CD4-positive, CD25-positive, alpha-beta regulatory T cell (primary cell): ENCODE measurements at regions not wholly inside any gene's neighbourhood (a gene's known extent, or its start where the extent isn't known, plus 50 kb on each side); places are given as distances from the start of the nearest gene placed in this dataset.

ENCODE experiments used
- ATAC-seq, 2 donors: fragments of 150-1000 bp; cut with Tn5 transposase; one replicate each; pipeline ENCODE4 v1.10.0; 2021; ENCODE audit warnings: low read depth in 2 of 2, moderate number of reproducible peaks in 2 of 2, moderate library complexity in 1 of 2
- DNase-seq, 3 donors: peaks; one replicate each; pipeline versions ENCODE4 v3.0.0 to v3.0.0-alpha.2; 2012 to 2022; ENCODE audit warnings: mixed read lengths in 1 of 3
- H3K27ac ChIP-seq: one replicate; pipeline ENCODE4 v1.7.0; 2013; ENCODE audit warnings: mild to moderate bottlenecking, low read length; ENCODE audit not compliant: insufficient read depth, poor library complexity, severe bottlenecking
- H3K27me3 ChIP-seq: one replicate; pipeline ENCODE4 v1.7.0; 2013; ENCODE audit warnings: low read length; ENCODE audit not compliant: control insufficient read depth, insufficient read depth
- H3K36me3 ChIP-seq: one replicate; pipeline ENCODE4 v1.7.0; 2013; ENCODE audit warnings: mild to moderate bottlenecking, low read length, moderate library complexity; ENCODE audit not compliant: control insufficient read depth, insufficient read depth
- H3K4me1 ChIP-seq: 2 replicates; pipeline ENCODE4 v1.7.0; 2013; ENCODE audit warnings: mild to moderate bottlenecking, low read length; ENCODE audit not compliant: insufficient read depth, control insufficient read depth, poor library complexity, severe bottlenecking
- H3K4me3 ChIP-seq: one replicate; pipeline ENCODE4 v1.7.0; 2013; ENCODE audit warnings: low read depth, mild to moderate bottlenecking, low read length, moderate library complexity
- H3K9me3 ChIP-seq, 2 experiments: 1 replicate in 1 of 2; 2 replicates in 1 of 2; pipeline ENCODE4 v1.7.0; 2013; ENCODE audit warnings: low read length in 2 of 2, mild to moderate bottlenecking in 1 of 2, moderate library complexity in 1 of 2; ENCODE audit not compliant: control insufficient read depth in 2 of 2
- H3K27ac Mint-ChIP-seq, 3 donors: one replicate each; pipeline ENCODE4 v1.8.0; 2020 to 2022; ENCODE audit warnings: mild to moderate bottlenecking in 3 of 3, mixed read lengths in 3 of 3, moderate library complexity in 2 of 3
- H3K27me3 Mint-ChIP-seq: one replicate; pipeline ENCODE4 v1.8.0; 2022; ENCODE audit warnings: mild to moderate bottlenecking, mixed read lengths
- H3K36me3 Mint-ChIP-seq: one replicate; pipeline ENCODE4 v1.8.0; 2020; ENCODE audit warnings: mixed read lengths
- H3K4me1 Mint-ChIP-seq, 4 donors: one replicate each; pipeline ENCODE4 v1.8.0; 2020 to 2022; ENCODE audit warnings: mixed read lengths in 4 of 4, mild to moderate bottlenecking in 1 of 4
- H3K4me3 Mint-ChIP-seq, 4 donors: one replicate each; pipeline ENCODE4 v1.8.0; 2020 to 2022; ENCODE audit warnings: mild to moderate bottlenecking in 4 of 4, mixed read lengths in 4 of 4, moderate library complexity in 3 of 4
- H3K9me3 Mint-ChIP-seq, 7 donors: one replicate each; pipeline ENCODE4 v1.8.0; 2020 to 2022; ENCODE audit warnings: mixed read lengths in 7 of 7, mild to moderate bottlenecking in 3 of 7, moderate library complexity in 2 of 7

GRCh38 chr9:3136230-3136629, 292.3 kb upstream of the PUM3 start:
- no peaks in the 10 kb centered on the region for H3K27me3 ChIP-seq
- no peaks in the 10 kb centered on the region for H3K36me3 ChIP-seq
- Mint-ChIP-seq H3K9me3 (peaks cover 0 to 4% (median 0%) of the 10 kb centered on the region in 7 donors), H3K4me1 (no peaks in the 10 kb centered on the region), H3K36me3 (no peaks in the 10 kb centered on the region), H3K27me3 (no peaks in the 10 kb centered on the region), H3K4me3 (no peak overlapping the region), H3K27ac (no peak overlapping the region)
- DNase-seq (no peak), ATAC-seq (no peak)
- H3K27ac ChIP-seq: no peak overlapping the region
- no peaks in the 10 kb centered on the region for H3K4me1 ChIP-seq
- no peaks in the 10 kb centered on the region for H3K9me3 ChIP-seq
- H3K4me3 ChIP-seq: no peak overlapping the region

GRCh38 chr9:3127564-3127963, 283.7 kb upstream of the PUM3 start:
- Histone ChIP-seq H3K36me3 (no peaks in the 10 kb centered on the region), H3K4me1 (no peaks in the 10 kb centered on the region), H3K4me3 (no peak overlapping the region), H3K9me3 (no peaks in the 10 kb centered on the region), H3K27me3 (no peaks in the 10 kb centered on the region), H3K27ac (no peak overlapping the region)
- Mint-ChIP-seq H3K27ac (no peak overlapping the region), H3K4me3 (no peak overlapping the region), H3K27me3 (no peaks in the 10 kb centered on the region), H3K36me3 (no peaks in the 10 kb centered on the region), H3K9me3 (peaks cover 0 to 2% (median 0%) of the 10 kb centered on the region in 7 donors), H3K4me1 (no peaks in the 10 kb centered on the region)
- ATAC-seq (no peak), DNase-seq (no peak)

- H3K4me1 ChIP-seq: no peaks in the 10 kb centered on the region
- no peaks in the 10 kb centered on the region for H3K9me3 ChIP-seq
- H3K36me3 ChIP-seq: no peaks in the 10 kb centered on the region
- Mint-ChIP-seq H3K4me3 (no peak overlapping the region), H3K4me1 (no peaks in the 10 kb centered on the region), H3K27me3 (no peaks in the 10 kb centered on the region), H3K36me3 (no peaks in the 10 kb centered on the region), H3K9me3 (no peaks in the 10 kb centered on the region), H3K27ac (peak overlapping the region in 1 of 3 donors; percentile 7)
- H3K27me3 ChIP-seq: no peaks in the 10 kb centered on the region
- H3K4me3 ChIP-seq: no peak overlapping the region
- DNase-seq (no peak), ATAC-seq (no peak)
- H3K27ac ChIP-seq: no peak overlapping the region
These were observed 281.9 kb upstream of the PUM3 start for GRCh38 chr9:3125602-3126405.

- ATAC-seq (no peak), DNase-seq (no peak)
- Mint-ChIP-seq H3K4me1 (no peaks in the 10 kb centered on the region), H3K27ac (no peak overlapping the region), H3K9me3 (no peaks in the 10 kb centered on the region), H3K27me3 (no peaks in the 10 kb centered on the region), H3K36me3 (no peaks in the 10 kb centered on the region), H3K4me3 (no peak overlapping the region)
- Histone ChIP-seq H3K9me3 (no peaks in the 10 kb centered on the region), H3K36me3 (no peaks in the 10 kb centered on the region), H3K27me3 (no peaks in the 10 kb centered on the region), H3K27ac (no peak overlapping the region), H3K4me3 (no peak overlapping the region), H3K4me1 (no peaks in the 10 kb centered on the region)
These were observed 280.1 kb upstream of the PUM3 start for GRCh38 chr9:3124001-3124400.

GRCh38 chr9:3118081-3118480, 274.2 kb upstream of the PUM3 start:
- Mint-ChIP-seq H3K36me3 (no peaks in the 10 kb centered on the region), H3K9me3 (peaks cover 0 to 20% (median 5%) of the 10 kb centered on the region in 7 donors), H3K4me3 (no peak overlapping the region), H3K4me1 (no peaks in the 10 kb centered on the region), H3K27ac (no peak overlapping the region), H3K27me3 (peaks cover 5% of the 10 kb centered on the region)
- Histone ChIP-seq H3K4me1 (no peaks in the 10 kb centered on the region), H3K36me3 (no peaks in the 10 kb centered on the region), H3K9me3 (peaks cover 0 to 3% of the 10 kb centered on the region in 2 experiments), H3K27me3 (no peaks in the 10 kb centered on the region), H3K27ac (no peak overlapping the region), H3K4me3 (no peak overlapping the region)
- ATAC-seq: no peak
- DNase-seq: no peak

GRCh38 chr9:3099646-3100045, 255.8 kb upstream of the PUM3 start:
- Mint-ChIP-seq H3K36me3 (no peaks in the 10 kb centered on the region), H3K27ac (no peak overlapping the region), H3K9me3 (peaks cover 0 to 2% (median 0%) of the 10 kb centered on the region in 7 donors), H3K4me3 (no peak overlapping the region), H3K4me1 (no peaks in the 10 kb centered on the region), H3K27me3 (no peaks in the 10 kb centered on the region)
- no peak for ATAC-seq
- H3K4me1 ChIP-seq: no peaks in the 10 kb centered on the region
- no peaks in the 10 kb centered on the region for H3K36me3 ChIP-seq
- no peak for DNase-seq
- H3K9me3 ChIP-seq: no peaks in the 10 kb centered on the region
- no peak overlapping the region for H3K27ac ChIP-seq
- no peak overlapping the region for H3K4me3 ChIP-seq
- H3K27me3 ChIP-seq: no peaks in the 10 kb centered on the region

- Mint-ChIP-seq H3K9me3 (peaks cover 0 to 2% (median 0%) of the 10 kb centered on the region in 7 donors), H3K27ac (no peak overlapping the region), H3K36me3 (no peaks in the 10 kb centered on the region), H3K4me3 (no peak overlapping the region), H3K4me1 (no peaks in the 10 kb centered on the region), H3K27me3 (no peaks in the 10 kb centered on the region)
- Histone ChIP-seq H3K27me3 (peaks cover 2% of the 10 kb centered on the region), H3K36me3 (no peaks in the 10 kb centered on the region), H3K9me3 (no peaks in the 10 kb centered on the region), H3K4me3 (no peak overlapping the region), H3K4me1 (no peaks in the 10 kb centered on the region), H3K27ac (no peak overlapping the region)
- ATAC-seq (no peak), DNase-seq (no peak)
These were observed 244.3 kb upstream of the PUM3 start for GRCh38 chr9:3088219-3088618.

- no peaks in the 10 kb centered on the region for H3K4me1 Mint-ChIP-seq
- H3K4me3 ChIP-seq: no peak overlapping the region
- H3K27ac Mint-ChIP-seq: no peak overlapping the region
- H3K27ac ChIP-seq: no peak overlapping the region
- H3K4me3 Mint-ChIP-seq: no peak overlapping the region
- no peaks in the 10 kb centered on the region for H3K36me3 ChIP-seq
- H3K27me3 Mint-ChIP-seq: no peaks in the 10 kb centered on the region
- DNase-seq (no peak), ATAC-seq (no peak)
- H3K27me3 ChIP-seq: peaks cover 2% of the 10 kb centered on the region
- no peaks in the 10 kb centered on the region for H3K36me3 Mint-ChIP-seq
- H3K9me3 ChIP-seq: no peaks in the 10 kb centered on the region
- H3K4me1 ChIP-seq: no peaks in the 10 kb centered on the region
- H3K9me3 Mint-ChIP-seq: peaks cover 0 to 2% (median 0%) of the 10 kb centered on the region in 7 donors
These were observed 243.8 kb upstream of the PUM3 start for GRCh38 chr9:3087697-3088096.
